Sigmoid colon (tissue), 6 donors: ENCODE measurements at regions not wholly inside any gene's neighbourhood (a gene's known extent, or its start where the extent isn't known, plus 50 kb on each side); places are given as distances from the start of the nearest gene placed in this dataset.

ENCODE experiments used
- DNase-seq: peaks from one replicate; pipeline ENCODE4 v3.0.0-alpha.2; 2019
- H3K27ac ChIP-seq, 4 donors: fragments of 200-600 bp; sonication (generic); one replicate each; pipeline ENCODE4 v1.5.1; 2016 to 2019; ENCODE audit warnings: mild to moderate bottlenecking in 1 of 4
- H3K27me3 ChIP-seq, 3 donors: fragments of 200-600 bp; sonication (generic); one replicate each; pipeline ENCODE4 v1.5.1; 2019; ENCODE audit warnings: mild to moderate bottlenecking in 1 of 3
- H3K36me3 ChIP-seq, 4 donors: fragments of 200-600 bp; sonication (generic); one replicate each; pipeline ENCODE4 v1.5.1; 2016 to 2019
- H3K4me1 ChIP-seq, 4 donors: fragments of 200-600 bp; sonication (generic); one replicate each; pipeline ENCODE4 v1.5.1; 2017 to 2019
- H3K4me3 ChIP-seq, 4 donors: fragments of 200-600 bp; sonication (generic); one replicate each; pipeline ENCODE4 v1.5.1; 2017 to 2019; ENCODE audit warnings: mild to moderate bottlenecking in 2 of 4, moderate library complexity in 1 of 4
- H3K9me3 ChIP-seq, 4 donors: fragments of 200-600 bp in 3 of 4; sonication (generic) in 3 of 4; one replicate each; pipeline versions ENCODE4 v1.5.1 to v1.6.1; 2013 to 2019
- CTCF ChIP-seq, 4 experiments: fragments of 450-650 bp in 3 of 4; fragments of 200-600 bp in 1 of 4; IDR thresholded peaks; one replicate each; pipeline ENCODE4 v1.5.1; 2016 to 2019; ENCODE audit warnings: antibody characterized with exemption in 4 of 4, mild to moderate bottlenecking in 3 of 4, moderate library complexity in 2 of 4
- EP300 ChIP-seq, 4 donors: sonication (generic); formaldehyde crosslinking; IDR thresholded peaks; one replicate each; pipeline ENCODE4 v1.6.1; 2017; ENCODE audit warnings: antibody characterized with exemption in 4 of 4
- POLR2A ChIP-seq, 2 donors: fragments of 450-650 bp; IDR thresholded peaks; one replicate each; pipeline ENCODE4 v1.6.1; 2016; ENCODE audit warnings: antibody characterized with exemption in 2 of 2, mild to moderate bottlenecking in 2 of 2, moderate library complexity in 2 of 2
- POLR2AphosphoS5 ChIP-seq, 4 donors: sonication (generic); formaldehyde crosslinking; IDR thresholded peaks; one replicate each; pipeline ENCODE4 v1.6.1; 2017; ENCODE audit warnings: antibody characterized with exemption in 4 of 4
- WGBS, 2 donors: extraction: QIAGEN DNeasy Blood & Tissue Kit; methylation state at CpG; one replicate each; pipeline ENCODE4 v1.1.7; 2013; 5-methylcytosine and 5-hydroxymethylcytosine counted together
- intact Hi-C: fragments of 100-400 bp; cut with DNase I; formaldehyde crosslinking; loops from one replicate; pipeline ENCODE4 v1.15.1; 2023
- donor health status: healthy with polysubstance abuse.
- donor health status: healthy.

GRCh38 chr2:14363976-14364375 lies 268.5 kb upstream of the LRATD1 start:
- H3K36me3 ChIP-seq, result no peaks in the 10 kb centered on the region
- intact Hi-C loops, result no loop called here
- no peaks in the 10 kb centered on the region for H3K9me3 ChIP-seq
- WGBS, 2 donors, result 42 to 65% methylated on average over 3 of the region's 3 CpGs
- no peaks in the 10 kb centered on the region for H3K4me1 ChIP-seq
- TF ChIP-seq POLR2A (IDR thresholded peaks at IDR 0.05), result no peak
- TF ChIP-seq CTCF (IDR thresholded peaks at IDR 0.05), result no peak
- no peak for TF ChIP-seq POLR2AphosphoS5 (IDR thresholded peaks at IDR 0.05)
- no peak for TF ChIP-seq EP300 (IDR thresholded peaks at IDR 0.05)
- no peak for DNase-seq
- H3K27ac ChIP-seq, result no peak overlapping the region
- no peaks in the 10 kb centered on the region for H3K27me3 ChIP-seq
- no peak overlapping the region for H3K4me3 ChIP-seq

- H3K36me3 ChIP-seq, result no peaks in the 10 kb centered on the region
- no peaks in the 10 kb centered on the region for H3K4me1 ChIP-seq
- no peak overlapping the region for H3K4me3 ChIP-seq
- no peak overlapping the region for H3K27ac ChIP-seq
- H3K27me3 ChIP-seq, result no peaks in the 10 kb centered on the region
- intact Hi-C loops, result no loop called here
- no peak for DNase-seq
- H3K9me3 ChIP-seq, result no peaks in the 10 kb centered on the region
- 90 to 93% methylated on average over 8 of the region's 8 CpGs for WGBS, 2 donors
- TF ChIP-seq CTCF (IDR thresholded peaks at IDR 0.05) (no peak), POLR2AphosphoS5 (IDR thresholded peaks at IDR 0.05) (no peak), POLR2A (IDR thresholded peaks at IDR 0.05) (no peak), EP300 (IDR thresholded peaks at IDR 0.05) (no peak)
Measured at GRCh38 chr2:14364471-14364870, 268.0 kb upstream of the LRATD1 start.

GRCh38 chr2:14385043-14385442 lies 247.5 kb upstream of the LRATD1 start:
- DNase-seq, result no peak
- no peak overlapping the region for H3K4me3 ChIP-seq
- no peaks in the 10 kb centered on the region for H3K36me3 ChIP-seq
- H3K27ac ChIP-seq, result no peak overlapping the region
- WGBS, 2 donors, result 28 to 59% methylated on average over 4 of the region's 4 CpGs
- TF ChIP-seq POLR2AphosphoS5 (IDR thresholded peaks at IDR 0.05), result no peak
- H3K9me3 ChIP-seq, result no peaks in the 10 kb centered on the region
- H3K4me1 ChIP-seq, result no peaks in the 10 kb centered on the region
- H3K27me3 ChIP-seq, result no peaks in the 10 kb centered on the region
- intact Hi-C loops, result no loop called here

GRCh38 chr2:14387332-14387731 lies 245.2 kb upstream of the LRATD1 start:
- intact Hi-C loops, result no loop called here
- H3K27me3 ChIP-seq, result no peaks in the 10 kb centered on the region
- no peak for DNase-seq
- TF ChIP-seq POLR2A (IDR thresholded peaks at IDR 0.05) (no peak), CTCF (IDR thresholded peaks at IDR 0.05) (no peak), POLR2AphosphoS5 (IDR thresholded peaks at IDR 0.05) (no peak), EP300 (IDR thresholded peaks at IDR 0.05) (no peak)
- H3K36me3 ChIP-seq, result no peaks in the 10 kb centered on the region
- H3K27ac ChIP-seq, result no peak overlapping the region
- no peaks in the 10 kb centered on the region for H3K4me1 ChIP-seq
- no peaks in the 10 kb centered on the region for H3K9me3 ChIP-seq
- 88 to 92% methylated on average over 4 of the region's 4 CpGs for WGBS, 2 donors
- H3K4me3 ChIP-seq, result no peak overlapping the region

- 90 to 92% methylated on average over 2 of the region's 2 CpGs for WGBS, 2 donors
- H3K27me3 ChIP-seq, result no peaks in the 10 kb centered on the region
- H3K27ac ChIP-seq, result no peak overlapping the region
- H3K36me3 ChIP-seq, result no peaks in the 10 kb centered on the region
- intact Hi-C loops, result no loop called here
- TF ChIP-seq POLR2A (IDR thresholded peaks at IDR 0.05) (no peak), EP300 (IDR thresholded peaks at IDR 0.05) (no peak), POLR2AphosphoS5 (IDR thresholded peaks at IDR 0.05) (no peak), CTCF (IDR thresholded peaks at IDR 0.05) (no peak)
- no peak overlapping the region for H3K4me3 ChIP-seq
- no peaks in the 10 kb centered on the region for H3K4me1 ChIP-seq
- H3K9me3 ChIP-seq, result no peaks in the 10 kb centered on the region
- DNase-seq, result no peak
Measured at GRCh38 chr2:14388724-14389123, 243.8 kb upstream of the LRATD1 start.
